ENCODE measurements at regions not wholly inside any gene's neighbourhood (a gene's known extent, or its start where the extent isn't known, plus 50 kb on each side); places are given as distances from the start of the nearest gene placed in this dataset.

DNA sequence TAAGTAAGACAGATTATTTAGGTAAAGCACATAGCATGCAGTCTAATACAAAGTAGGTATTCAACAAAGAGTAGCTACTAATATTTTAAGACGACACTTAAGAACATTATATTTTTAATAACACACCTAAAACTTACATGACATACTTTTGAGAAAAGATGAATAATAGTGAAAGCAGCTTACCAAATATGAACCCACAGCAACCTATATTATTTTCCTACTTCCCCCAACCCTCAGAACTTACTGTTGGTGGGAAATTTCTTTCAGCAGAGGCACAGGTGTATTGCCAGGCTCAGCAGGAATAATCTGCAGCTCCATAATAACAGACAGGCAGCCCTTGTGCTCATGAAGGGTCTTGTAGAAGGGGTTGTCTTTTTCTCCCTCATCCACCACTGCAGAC is 498.9 kb downstream of the GLUD2 start:
- Histone ChIP-seq H3K9me3 (ENCODE audit: low read depth) (no peaks in the 10 kb centered on the region), H3K27ac (no peak overlapping the region), H3K4me3 (no peak overlapping the region), H3K27me3 (no peaks in the 10 kb centered on the region), H3K36me3 (no peaks in the 10 kb centered on the region), H3K4me1 (ENCODE audit: low read depth) (no peaks in the 10 kb centered on the region)
- DNase-seq (ENCODE audit: low read depth in 1 of 2, low spot score in 1 of 2), result no peak
- TF ChIP-seq CTCF (IDR thresholded peaks at IDR 0.05; ENCODE audit: low read depth, low read length), result no peak

GRCh38 chrX:121558886-121559285 is 511.5 kb downstream of the GLUD2 start:
- Histone ChIP-seq H3K4me3 (no peak overlapping the region), H3K4me1 (ENCODE audit: low read depth) (no peaks in the 10 kb centered on the region), H3K27ac (no peak overlapping the region), H3K27me3 (no peaks in the 10 kb centered on the region), H3K36me3 (no peaks in the 10 kb centered on the region), H3K9me3 (ENCODE audit: low read depth) (no peaks in the 10 kb centered on the region)
- no peak for TF ChIP-seq CTCF (IDR thresholded peaks at IDR 0.05; ENCODE audit: low read depth, low read length)
- DNase-seq (ENCODE audit: low read depth in 1 of 2, low spot score in 1 of 2), result no peak

DNA sequence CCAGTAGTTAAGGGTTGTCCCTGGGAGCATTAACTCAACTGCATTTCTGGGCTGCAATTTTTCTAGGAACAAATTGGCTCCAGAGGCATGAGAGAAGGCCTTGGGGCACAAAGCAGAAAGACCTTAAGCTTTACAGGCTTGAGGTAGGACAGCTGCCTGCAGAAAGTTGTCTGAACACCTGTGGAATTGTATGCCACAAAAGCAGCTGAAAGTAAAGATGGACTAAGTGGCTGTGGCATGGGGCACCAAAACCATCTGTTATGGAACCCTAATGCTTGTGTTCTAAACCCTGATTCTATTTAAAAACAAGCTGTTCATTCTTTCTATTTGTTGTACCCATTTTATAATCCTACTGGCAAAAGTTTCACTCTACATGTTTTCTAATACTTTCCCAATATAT is 515.2 kb downstream of the GLUD2 start:
- no peak for DNase-seq (ENCODE audit: low read depth in 1 of 2, low spot score in 1 of 2)
- H3K4me1 ChIP-seq (ENCODE audit: low read depth), result no peaks in the 10 kb centered on the region
- H3K27ac ChIP-seq, result no peak overlapping the region
- no peaks in the 10 kb centered on the region for H3K27me3 ChIP-seq
- H3K4me3 ChIP-seq, result no peak overlapping the region
- H3K9me3 ChIP-seq (ENCODE audit: low read depth), result no peaks in the 10 kb centered on the region
- H3K36me3 ChIP-seq, result no peaks in the 10 kb centered on the region
- no peak for TF ChIP-seq CTCF (IDR thresholded peaks at IDR 0.05; ENCODE audit: low read depth, low read length)

GRCh38 chrX:121569609-121570008 is 522.2 kb downstream of the GLUD2 start:
- Histone ChIP-seq H3K4me1 (ENCODE audit: low read depth) (no peaks in the 10 kb centered on the region), H3K27me3 (no peaks in the 10 kb centered on the region), H3K4me3 (no peak overlapping the region), H3K36me3 (no peaks in the 10 kb centered on the region), H3K9me3 (ENCODE audit: low read depth) (no peaks in the 10 kb centered on the region), H3K27ac (no peak overlapping the region)
- no peak for DNase-seq (ENCODE audit: low read depth in 1 of 2, low spot score in 1 of 2)
- TF ChIP-seq CTCF (IDR thresholded peaks at IDR 0.05; ENCODE audit: low read depth, low read length), result no peak

DNA sequence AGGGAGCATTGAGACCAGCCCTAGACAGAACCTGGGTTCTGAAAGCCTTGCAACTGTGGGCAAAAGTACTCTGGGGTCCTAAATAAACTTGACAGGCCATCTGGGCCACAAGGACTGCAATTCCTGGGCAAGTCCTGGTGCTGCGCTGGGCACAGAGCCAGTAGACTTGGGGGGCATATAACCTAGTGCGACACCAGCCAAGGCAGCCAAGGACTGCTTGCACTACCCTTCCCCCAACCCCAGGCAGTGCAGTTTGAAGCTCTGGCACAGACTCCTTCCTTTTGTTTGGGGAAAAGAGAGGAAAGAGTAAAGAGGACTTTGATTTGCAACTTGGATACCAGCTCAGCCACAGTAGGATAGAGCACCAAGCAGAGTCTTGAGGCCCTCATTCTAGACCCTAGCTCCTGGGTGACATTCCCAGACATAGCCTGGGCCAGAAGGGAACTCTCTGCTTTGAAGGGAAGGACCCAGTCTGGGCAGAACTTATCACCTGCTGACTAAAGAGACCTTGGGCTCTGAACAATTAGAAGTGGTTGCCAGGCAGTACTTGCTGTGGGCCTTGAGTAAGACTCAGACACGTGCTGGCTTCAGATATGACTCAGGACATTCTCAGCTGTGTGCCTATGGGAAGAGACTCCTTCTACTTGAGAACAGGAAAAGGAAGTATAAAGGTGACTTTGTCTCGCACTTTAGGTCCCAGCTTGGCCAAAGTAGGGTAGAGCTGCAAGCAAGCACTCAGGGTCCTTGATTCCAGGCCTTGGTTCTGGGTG is 522.8 kb downstream of the GLUD2 start:
- TF ChIP-seq CTCF (IDR thresholded peaks at IDR 0.05; ENCODE audit: low read depth, low read length), result no peak
- Histone ChIP-seq H3K9me3 (ENCODE audit: low read depth) (no peaks in the 10 kb centered on the region), H3K4me1 (ENCODE audit: low read depth) (no peaks in the 10 kb centered on the region), H3K27me3 (no peaks in the 10 kb centered on the region), H3K27ac (no peak overlapping the region), H3K4me3 (no peak overlapping the region), H3K36me3 (no peaks in the 10 kb centered on the region)
- DNase-seq (ENCODE audit: low read depth in 1 of 2, low spot score in 1 of 2), result no peak

All from cardiac muscle cell (in vitro differentiated cells and primary cell).